ENCODE measurements at regions not wholly inside any gene's neighbourhood (a gene's known extent, or its start where the extent isn't known, plus 50 kb on each side); places are given as distances from the start of the nearest gene placed in this dataset.

DNA sequence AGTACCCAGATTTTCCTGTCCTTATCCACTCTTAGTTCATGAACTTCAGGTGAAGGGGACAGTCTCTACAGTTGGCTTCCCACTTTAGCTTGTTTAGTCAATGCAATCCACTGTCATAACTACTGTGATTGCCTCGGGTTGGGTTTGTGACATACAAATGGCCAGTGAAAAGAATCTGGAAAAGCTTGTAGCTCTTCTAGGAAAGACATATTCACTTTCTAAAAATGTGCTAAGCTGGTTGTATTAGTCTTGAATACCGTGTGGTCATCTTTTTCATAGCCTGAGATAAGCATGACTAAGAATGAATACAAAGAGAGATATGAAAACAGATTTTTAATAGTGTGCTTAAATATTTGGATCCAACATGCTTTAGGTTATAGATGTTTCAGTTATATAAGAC, 1443.5 kb upstream of the IGFBP7 start:
- DNase-seq (ENCODE audit: low spot score): no peak

DNA sequence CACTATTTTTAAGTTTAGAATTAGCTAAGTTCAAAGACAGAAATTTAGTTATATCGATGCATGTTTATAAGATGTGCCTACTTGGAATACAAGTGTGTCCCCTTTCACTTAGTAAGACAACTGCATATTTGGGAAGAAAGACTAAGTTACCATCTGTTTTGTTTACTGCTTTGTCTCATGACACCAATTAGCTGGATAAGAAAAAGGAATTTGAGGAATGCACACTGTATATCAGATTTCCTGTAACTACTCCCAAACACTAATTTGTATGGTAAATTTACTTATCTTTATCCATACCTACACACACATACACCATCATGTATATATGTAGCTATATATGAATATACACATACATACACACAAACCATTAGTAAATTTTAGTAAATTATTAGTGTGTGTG, 1442.8 kb upstream of the IGFBP7 start:
- no peak for DNase-seq (ENCODE audit: low spot score)

DNA sequence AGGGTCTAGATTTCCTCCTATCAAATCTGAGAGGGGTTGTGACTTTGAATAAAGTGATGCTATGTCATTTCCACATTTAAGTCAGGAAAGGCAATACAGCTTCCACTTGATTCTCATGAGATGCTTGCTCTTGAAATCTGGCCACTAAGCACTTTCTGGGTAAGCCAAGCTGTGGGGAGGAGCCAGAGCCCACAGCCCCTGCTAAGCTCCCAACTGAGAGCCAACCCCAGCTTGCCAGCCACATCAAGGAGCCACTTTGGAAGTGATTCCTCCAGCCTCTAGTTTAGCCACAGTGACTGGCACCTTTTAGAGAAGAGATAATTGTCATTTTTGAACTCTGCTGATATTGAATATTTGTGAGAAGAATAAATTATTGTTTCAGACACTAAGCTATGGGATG, 1441.5 kb upstream of the IGFBP7 start:
- DNase-seq (ENCODE audit: low spot score): no peak

DNA sequence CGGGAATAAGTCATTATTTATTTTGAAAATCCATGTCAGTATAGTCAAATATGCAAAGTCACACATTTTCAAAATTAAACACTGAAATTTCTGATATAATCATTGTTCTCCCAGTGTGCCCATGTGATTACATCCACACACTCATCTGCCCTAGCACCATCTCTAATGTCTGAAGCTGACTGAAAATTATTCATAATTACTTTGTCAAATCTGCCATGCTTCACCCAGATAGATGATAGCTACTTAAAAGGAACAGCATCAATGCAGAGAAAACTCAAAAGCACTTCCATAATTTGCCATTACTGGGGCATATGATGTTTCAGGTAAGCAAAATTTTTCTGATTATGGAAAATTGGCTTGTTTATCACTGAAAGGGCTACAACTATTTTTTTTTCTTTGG, 1433.3 kb upstream of the IGFBP7 start:
- no peak for DNase-seq (ENCODE audit: low spot score)

DNA sequence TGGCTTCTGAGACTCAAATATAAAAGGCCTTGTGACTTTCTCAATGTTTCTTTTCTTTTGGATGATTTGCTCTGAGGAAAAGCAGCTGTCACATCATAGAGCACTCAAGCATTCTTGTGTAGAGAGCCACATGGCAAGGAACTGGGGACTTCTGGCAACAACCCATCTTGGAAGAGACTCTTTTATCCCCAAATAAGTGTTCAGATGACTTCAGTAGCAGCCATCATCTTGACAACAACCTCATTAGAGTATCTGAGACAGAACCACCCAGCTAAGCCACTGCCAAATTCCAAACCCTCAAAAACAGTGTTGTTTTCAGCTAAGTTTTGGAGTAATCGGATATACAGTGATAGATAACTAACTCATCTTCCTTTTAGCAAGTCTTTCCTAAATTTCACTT, 1431.7 kb upstream of the IGFBP7 start:
- DNase-seq (ENCODE audit: low spot score): no peak

DNA sequence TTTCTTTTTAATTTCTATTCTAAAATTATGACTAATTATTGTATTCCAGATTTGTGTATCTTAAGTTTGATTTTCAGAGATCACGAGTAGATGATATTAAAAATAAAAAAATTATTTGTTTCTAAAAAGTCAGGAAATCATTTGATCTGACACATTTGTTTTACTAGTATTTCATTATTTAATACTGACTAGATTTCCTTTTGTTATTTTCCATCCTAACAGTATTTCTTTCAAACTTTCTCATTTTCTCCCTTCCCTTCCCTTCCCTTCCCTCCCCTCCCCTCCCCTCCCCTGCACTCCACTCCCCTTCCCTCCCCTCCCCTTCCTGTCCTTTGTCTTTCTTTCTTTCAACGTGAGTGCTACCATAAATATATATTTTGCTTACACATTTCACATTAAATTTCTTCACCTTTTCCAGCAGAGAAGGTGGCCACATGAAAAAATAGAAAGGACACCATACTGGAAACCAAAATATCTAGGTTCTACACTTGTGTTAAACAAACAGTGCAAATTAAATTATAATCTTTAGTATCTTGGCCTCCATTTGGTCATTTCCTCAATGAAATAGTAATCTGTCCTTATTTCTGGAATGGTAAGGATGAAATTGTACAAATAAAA, 1412.7 kb upstream of the IGFBP7 start:
- DNase-seq (ENCODE audit: low spot score): no peak

DNA sequence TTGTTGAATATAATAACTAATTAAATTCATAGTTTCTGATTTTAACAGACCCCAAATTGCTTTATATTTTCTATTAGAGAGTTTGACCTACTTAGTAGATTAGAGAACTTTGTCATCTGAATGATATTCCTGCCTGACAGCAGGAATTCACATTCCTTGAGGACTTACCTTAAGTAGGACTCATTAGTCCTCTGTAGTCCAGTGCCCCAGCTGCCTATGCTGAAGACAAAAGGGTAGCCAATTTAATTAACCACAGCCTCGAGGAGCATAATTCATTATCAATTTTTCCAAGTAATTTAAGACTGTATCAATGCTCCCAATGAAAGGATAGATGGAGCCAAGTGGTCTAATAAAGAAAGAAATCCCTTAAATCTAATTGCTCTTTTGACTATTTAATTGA, 1405.0 kb upstream of the IGFBP7 start:
- no peak for DNase-seq (ENCODE audit: low spot score)

DNA sequence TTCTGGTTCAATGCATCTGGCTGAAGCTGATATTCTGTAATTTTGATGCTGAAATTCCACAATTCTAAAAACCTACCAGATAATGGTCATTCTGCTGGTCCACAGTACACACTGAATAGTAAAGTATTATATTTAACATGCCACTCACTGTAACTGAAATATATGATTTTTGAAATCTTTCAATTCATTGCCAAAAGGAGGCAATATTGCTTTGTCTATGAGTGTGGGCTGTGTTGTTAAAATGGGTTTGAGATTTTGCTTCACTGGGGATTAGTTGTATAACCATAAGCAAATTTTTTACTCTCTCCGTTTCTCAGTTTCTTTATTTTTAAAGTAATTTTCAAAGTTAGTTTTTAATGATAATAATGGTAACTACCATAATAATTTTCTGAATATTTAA, 1404.1 kb upstream of the IGFBP7 start:
- no peak for DNase-seq (ENCODE audit: low spot score)

DNA sequence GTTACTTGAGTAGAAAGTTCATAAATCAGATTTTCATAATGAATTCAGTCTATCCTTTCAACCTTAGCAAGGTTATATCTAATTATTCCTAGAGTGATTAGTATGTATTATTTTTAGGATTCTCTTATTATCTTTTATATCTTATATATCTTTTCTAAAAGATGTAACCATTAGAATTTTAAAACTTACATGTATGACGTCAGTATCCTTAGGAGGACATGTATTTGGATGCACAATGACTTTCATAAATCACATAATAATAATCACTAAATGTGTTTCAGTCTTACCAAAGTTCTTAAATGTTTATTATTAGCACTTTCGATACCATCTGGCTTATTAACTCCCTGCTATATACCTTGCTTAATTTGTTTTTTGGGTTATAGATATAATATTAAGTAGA, 1400.5 kb upstream of the IGFBP7 start:
- DNase-seq (ENCODE audit: low spot score): no peak

DNA sequence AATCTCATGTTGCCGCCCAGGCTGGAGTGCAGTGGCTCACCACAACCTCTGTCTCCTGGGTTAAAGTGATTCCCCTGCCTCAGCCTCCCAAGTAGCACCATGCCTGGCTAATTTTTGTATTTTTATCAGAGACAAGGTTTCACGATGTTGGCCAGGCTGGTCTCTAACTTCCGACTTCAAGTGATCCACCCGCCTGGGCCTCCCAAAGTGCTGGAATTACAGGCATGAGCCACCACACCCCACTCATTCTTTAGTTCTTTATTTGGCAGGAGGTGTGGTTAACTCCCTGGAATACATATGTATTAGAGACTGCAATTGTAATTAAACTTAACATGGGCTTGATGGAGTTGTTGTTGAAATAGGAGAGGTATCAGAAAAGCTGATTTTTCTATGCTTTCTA, 1396.9 kb upstream of the IGFBP7 start:
- no peak for DNase-seq (ENCODE audit: low spot score)

DNA sequence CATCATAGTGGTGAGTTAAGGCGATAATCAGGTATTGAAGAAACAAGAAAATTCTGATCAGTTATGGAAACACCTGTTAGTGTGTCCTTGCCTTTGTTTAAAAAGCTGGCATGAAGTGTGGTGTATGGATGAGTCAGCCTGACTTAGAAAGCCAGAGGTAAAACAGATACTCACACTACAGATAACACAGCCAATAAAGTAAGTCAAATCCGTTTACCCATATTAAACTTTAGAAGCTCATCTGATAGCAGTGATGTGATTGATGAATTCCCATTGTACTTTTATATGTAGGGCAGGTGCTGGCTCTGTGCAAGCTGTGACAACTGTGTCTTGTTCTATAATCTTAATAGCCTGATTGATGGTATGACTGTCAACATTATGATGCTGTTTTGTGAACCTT, 1392.7 kb upstream of the IGFBP7 start:
- no peak for DNase-seq (ENCODE audit: low spot score)

DNA sequence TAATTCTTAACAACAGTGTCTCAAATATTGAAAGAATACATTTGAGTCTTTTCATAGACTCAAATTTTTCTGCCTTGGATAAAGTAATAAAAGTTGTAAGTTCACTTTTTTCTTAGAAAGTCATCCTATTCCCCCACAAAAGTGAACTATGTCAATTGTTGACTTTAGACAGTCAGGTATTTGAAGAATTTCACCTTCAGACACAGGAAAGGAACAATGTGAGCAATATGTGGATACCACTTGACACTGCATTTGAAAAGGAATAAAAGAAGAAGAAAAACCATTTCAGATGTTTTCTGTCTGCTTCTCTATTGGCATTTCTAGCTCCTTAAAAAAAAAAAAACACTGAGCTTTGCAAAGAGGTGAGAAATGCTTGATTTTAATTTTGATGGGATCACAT, 1389.0 kb upstream of the IGFBP7 start:
- no peak for DNase-seq (ENCODE audit: low spot score)

DNA sequence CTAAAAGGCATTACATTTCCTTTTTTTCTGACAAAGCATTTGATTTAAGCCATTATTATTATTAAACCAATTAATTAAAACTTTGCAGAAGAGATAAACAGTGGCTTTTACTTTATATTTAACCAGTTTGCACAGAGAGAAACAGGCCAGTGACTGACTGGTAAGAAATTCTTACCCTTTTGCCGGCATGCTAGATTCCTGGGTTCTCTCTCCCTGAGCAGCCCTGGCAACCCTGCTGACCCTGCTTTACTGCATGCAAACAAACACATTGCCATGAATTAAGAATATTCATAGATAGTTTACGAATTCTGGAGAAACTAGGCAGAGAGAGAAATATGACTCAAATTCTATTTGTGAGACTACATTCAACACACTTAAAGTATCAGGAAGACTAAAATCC, 1381.4 kb upstream of the IGFBP7 start:
- no peak for DNase-seq (ENCODE audit: low spot score)

DNA sequence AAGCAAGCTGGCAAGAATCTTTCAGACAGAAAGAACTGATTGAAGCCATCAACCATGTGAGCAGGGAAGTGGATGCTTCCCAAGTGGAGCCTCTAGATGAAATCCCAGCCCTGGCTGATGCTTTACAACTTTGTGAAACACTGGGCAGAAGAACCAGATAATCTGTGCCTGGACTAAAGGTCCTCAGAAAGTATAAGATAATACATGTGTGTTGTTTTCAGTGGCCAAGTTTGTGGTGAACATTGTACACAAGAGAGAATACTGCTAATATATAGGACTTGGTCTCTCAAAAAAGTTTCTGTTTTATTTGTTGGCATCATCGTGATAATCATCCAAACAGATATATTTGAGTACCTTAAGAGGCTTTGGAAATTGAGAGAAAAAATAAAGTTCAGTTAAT, 1367.8 kb upstream of the IGFBP7 start:
- DNase-seq (ENCODE audit: low spot score): no peak

DNA sequence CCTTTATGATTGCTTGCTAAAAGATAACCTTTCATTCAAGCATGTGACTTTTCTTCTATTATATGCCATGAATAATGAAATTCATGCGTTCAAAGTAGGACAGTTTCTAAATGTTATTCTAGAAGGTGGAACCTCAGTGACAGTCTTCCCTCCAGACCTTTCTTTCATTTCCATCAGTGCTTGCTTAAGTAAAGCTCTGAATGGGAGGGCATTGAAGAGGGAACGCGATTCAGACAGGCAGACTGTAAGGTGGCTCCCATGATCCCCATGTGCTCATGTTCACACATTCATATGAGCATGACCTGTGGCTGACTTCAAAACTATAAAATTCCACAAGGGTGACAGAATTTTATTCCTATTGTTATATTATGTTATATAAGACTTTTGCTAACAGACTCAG, 1367.3 kb upstream of the IGFBP7 start:
- no peak for DNase-seq (ENCODE audit: low spot score)

DNA sequence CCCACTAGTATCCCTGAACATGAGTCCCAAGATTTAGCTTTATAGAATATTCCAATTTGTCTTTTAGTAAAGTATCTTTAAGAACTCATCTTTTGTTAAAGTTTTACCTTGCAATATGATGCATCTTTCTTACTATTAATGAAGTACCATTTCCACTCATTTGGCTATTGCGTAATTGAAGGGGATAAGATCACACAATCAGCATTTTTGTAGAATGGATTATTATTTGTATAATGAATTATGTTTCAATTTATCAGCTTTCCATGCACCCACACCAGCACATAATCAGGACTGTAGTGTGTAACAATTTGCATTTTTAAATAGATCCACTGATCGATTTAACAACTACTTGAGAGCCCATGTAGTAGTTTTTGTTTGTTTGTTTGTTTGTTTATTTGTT, 1364.9 kb upstream of the IGFBP7 start:
- no peak for DNase-seq (ENCODE audit: low spot score)

DNA sequence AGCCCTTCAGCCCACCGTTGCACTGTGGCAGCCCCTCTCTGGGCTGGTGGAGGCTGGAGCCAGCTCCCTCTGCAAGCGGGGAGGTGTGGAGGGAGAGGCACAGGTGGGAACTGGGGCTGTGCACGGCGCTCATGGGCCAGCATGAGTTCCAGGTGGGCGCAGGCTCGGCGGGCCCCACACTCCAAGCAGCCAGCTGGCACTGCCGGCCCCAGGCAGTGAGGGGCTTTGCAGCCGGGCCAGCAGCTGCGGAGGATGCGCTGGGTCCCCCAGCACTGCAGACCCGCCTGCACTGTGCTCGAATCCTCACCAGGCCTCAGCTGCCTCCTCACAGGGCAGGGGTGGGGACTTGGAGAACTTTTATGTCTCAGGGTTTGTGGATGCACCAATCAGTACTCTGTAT, 1354.8 kb upstream of the IGFBP7 start:
- no peak for DNase-seq (ENCODE audit: low spot score)

DNA sequence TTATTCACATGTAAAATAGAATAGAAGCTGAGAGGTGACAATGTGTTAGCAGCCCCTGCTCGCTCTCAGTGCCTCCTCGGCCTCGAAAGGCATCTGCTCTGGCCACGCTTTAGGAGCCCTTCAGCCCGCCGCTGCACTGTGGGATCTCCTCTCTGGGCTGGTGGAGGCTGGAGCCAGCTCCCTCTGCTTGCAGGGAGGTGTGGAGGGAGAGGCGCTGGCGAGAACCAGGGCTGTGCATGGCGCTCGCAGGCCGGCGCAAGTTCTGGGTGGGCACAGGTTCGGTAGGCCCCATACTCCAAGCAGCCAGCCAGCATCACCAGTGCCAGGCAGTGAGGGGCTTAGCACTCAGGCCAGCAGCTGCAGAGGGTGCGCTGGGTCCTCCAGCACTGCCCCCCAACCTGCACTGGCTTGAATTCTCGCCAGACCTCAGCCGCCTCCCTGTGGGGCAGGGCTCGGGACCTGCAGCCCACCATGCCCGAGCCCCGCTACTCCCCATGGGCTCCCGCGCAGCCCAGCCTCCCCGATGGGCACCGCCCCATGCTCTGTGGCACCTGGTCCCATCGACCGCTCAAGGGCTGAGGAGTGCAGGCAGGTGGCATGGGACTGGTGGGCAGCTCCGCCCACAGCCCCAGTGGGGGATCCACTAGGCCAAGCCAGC, 1346.7 kb upstream of the IGFBP7 start:
- no peak for DNase-seq (ENCODE audit: low spot score)

DNA sequence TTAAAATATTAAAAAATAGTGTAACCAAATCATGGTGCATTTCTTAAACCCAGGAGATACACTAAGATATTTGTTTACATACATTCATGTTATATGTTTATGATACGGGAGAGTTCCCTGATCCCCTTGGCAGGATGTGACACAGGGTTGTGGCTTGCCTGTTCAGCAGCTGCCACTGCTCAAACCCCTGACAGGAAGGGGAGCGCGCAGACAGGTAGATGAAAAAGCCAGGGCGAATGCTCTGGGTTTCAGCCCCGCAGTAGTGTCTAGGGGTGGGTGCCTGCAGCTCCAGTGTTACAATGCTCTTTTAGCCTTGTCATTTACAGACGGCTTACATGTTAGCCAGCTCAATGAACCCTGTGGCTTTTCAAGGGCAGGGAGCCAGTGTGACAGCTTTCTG, 1343.8 kb upstream of the IGFBP7 start:
- DNase-seq (ENCODE audit: low spot score): no peak

DNA sequence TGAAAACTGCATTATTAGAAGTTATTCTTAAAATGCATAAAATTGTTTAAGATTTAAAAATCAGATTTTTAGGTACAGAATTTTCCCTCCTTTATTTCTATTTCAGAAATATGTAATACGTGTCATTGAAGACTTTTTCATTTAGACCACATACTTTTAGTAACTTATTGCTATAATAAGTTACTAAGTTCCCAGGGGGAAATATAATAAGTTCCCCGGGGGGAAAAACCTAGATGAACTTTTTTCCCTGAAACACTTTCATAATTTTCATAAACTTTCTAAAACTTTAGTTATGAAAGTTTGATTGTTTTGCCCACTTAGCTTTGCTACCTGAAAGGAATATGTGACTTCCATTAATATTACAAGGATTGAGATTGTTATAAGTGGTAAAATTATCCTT, 1341.5 kb upstream of the IGFBP7 start:
- DNase-seq (ENCODE audit: low spot score): no peak

DNA sequence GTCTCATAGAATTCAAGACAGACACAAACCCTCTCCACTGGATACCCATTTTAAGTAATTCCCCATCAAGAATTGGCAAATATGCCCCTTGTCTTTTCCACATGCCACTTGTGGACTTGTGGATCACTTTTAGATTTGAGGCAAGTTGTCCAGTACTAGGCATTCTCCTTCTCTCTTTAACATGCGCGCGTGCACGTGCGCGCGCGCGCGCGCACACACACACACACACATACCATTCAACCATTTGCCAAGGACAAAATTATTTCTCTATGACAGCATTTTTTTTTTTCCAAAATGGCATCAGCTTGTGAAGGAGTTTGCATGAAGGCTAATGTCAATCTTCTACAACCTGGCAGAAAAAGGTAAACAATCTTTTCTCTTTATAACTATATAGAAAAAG, 1325.7 kb upstream of the IGFBP7 start:
- no peak for DNase-seq (ENCODE audit: low spot score)

DNA sequence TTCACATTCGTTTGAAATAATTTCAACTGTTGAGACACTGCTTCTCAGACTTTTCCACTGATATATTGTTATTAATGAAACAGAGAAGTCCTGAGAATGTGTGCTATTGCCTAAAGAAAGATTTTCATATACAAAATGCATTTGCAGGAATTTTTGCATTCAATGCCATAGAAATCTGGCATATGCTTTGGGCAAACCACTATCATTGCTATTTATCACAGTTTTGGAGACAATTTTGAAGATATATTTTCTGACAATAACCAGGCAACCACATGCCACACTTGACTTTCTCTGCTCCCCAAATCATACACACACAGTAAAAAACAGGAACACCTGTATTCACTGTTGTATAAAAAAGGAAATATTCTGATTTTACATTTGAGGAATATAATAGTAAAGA, 1303.7 kb upstream of the IGFBP7 start:
- no peak for DNase-seq (ENCODE audit: low spot score)

DNA sequence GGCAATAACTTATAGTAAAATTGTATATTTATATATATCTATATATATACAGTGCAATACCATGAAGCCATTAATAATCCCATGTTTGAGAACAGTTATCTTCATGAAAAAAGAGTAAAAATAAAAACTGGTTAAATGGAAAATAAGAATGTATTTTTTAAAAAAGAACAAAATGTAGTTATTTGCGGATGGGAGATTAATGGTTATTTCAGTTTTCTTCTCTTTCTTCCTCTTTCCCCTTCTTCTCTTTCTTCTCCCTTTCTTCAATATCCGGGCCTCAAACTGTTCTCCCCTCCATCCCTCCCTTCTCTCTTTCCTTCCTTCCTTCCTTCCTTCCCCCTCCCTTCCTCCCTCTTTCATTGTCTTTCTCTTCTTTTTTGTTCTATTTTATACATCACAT, 1301.7 kb upstream of the IGFBP7 start:
- no peak for DNase-seq (ENCODE audit: low spot score)

DNA sequence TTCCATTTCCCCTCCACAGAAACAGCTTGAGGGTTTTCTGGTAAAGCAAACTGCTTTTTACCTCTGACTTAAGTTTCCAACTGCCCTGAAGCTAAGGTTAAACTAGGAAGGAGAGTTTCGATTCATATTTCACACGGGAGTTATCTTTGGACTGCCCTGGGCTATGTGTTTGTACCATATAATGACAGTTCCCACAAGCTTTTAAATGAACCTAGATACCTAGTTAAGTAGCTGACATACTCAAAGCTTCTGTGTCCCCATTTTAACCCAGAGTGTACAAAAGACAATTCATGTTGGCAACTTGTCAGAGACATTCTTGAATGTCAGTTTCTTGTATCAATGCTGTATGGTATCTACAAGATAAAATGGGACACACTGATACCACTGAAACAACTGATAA, 1296.6 kb upstream of the IGFBP7 start:
- DNase-seq (ENCODE audit: low spot score): no peak

DNA sequence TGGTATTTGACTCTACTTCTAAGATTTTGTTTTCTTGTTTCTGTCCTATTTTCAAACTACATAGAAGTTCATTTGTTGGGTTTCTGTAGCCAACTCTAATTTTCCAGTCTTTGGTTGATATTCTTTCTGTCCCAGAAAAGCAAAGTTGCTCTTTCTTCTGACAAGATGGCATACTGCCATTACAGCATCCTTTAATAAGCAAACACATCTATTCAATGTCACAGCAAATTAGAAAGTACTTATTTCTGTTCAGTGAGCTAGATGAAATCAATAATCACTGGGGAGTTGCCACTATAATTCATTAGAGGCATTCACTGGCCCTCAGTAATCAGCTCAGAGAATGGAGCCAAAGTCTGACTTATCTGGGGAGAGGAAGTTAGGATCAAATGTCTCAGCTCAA, 1258.0 kb upstream of the IGFBP7 start:
- no peak for DNase-seq (ENCODE audit: low spot score)
